ENCODE measurements at regions not wholly inside any gene's neighbourhood (a gene's known extent, or its start where the extent isn't known, plus 50 kb on each side); places are given as distances from the start of the nearest gene placed in this dataset.

DNA sequence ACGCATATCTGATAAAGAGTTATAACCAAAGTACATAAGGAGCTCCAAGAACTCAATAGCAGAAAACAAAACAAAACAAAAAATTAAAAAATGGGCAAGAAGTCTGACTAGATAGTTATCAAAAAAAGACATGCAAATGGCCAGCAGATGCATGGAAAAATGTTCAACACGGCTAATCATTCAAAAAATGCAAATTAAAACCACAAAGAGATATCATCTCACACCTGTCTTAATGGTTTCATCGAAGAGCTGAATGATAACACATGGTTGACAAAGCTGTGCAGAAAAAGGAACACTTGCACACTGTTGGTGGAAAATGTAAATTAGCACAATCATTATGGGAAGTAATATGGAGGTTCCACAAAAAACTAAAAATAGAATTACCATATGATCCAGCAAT lies 751.3 kb upstream of the POU3F3 start:
- Histone ChIP-seq H4K20me1 (replicated peaks; ENCODE audit: insufficient read depth) (no peaks in the 10 kb centered on the region), H3K4me2 (no peak overlapping the region), H3K79me2 (replicated peaks; ENCODE audit: insufficient read depth) (no peaks in the 10 kb centered on the region), H3K36me3 (ENCODE audit: insufficient read depth) (no peaks in the 10 kb centered on the region), H3K9me2 (ENCODE audit: insufficient read depth) (no peaks in the 10 kb centered on the region), H3K4me3 (no peak overlapping the region), H2AFZ (no peak overlapping the region), H3K27me3 (ENCODE audit: insufficient read depth) (no peaks in the 10 kb centered on the region), H3F3A (replicated peaks; ENCODE audit: low read depth) (no peaks in the 10 kb centered on the region), H3K27ac (ENCODE audit: low read depth) (no peak overlapping the region), H3K4me1 (ENCODE audit: insufficient read depth) (no peaks in the 10 kb centered on the region)
- TF ChIP-seq ZNF462 (CRISPR knock-in tag; IDR thresholded peaks at IDR 0.05) (no peak), JUNB (IDR thresholded peaks at IDR 0.05; ENCODE audit: unreplicated experiment) (no peak), ZNF114 (CRISPR knock-in tag; IDR thresholded peaks at IDR 0.05) (no peak), POLR2AphosphoS5 (IDR thresholded peaks at IDR 0.05; ENCODE audit: low read depth) (no peak), EZH2phosphoT487 (IDR thresholded peaks at IDR 0.05; ENCODE audit: unreplicated experiment) (no peak), NANOG (IDR thresholded peaks at IDR 0.05; ENCODE audit: borderline replicate concordance) (no peak), EZH2 (IDR thresholded peaks at IDR 0.05; ENCODE audit: low read depth, unreplicated experiment) (no peak), REST (IDR thresholded peaks at IDR 0.05; ENCODE audit: unreplicated experiment) (no peak), STAT1 (IDR thresholded peaks at IDR 0.05; ENCODE audit: unreplicated experiment) (no peak), CREB1 (CRISPR knock-in tag; IDR thresholded peaks at IDR 0.05; ENCODE audit: low read depth) (no peak)
- TF ChIP-seq, protein P1, sequence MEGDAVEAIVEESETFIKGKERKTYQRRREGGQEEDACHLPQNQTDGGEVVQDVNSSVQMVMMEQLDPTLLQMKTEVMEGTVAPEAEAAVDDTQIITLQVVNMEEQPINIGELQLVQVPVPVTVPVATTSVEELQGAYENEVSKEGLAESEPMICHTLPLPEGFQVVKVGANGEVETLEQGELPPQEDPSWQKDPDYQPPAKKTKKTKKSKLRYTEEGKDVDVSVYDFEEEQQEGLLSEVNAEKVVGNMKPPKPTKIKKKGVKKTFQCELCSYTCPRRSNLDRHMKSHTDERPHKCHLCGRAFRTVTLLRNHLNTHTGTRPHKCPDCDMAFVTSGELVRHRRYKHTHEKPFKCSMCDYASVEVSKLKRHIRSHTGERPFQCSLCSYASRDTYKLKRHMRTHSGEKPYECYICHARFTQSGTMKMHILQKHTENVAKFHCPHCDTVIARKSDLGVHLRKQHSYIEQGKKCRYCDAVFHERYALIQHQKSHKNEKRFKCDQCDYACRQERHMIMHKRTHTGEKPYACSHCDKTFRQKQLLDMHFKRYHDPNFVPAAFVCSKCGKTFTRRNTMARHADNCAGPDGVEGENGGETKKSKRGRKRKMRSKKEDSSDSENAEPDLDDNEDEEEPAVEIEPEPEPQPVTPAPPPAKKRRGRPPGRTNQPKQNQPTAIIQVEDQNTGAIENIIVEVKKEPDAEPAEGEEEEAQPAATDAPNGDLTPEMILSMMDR (conservative IDR thresholded peaks at IDR 0.05; ENCODE audit: low read depth in 2 of 2), result no peak
- TF ChIP-seq, protein P2, sequence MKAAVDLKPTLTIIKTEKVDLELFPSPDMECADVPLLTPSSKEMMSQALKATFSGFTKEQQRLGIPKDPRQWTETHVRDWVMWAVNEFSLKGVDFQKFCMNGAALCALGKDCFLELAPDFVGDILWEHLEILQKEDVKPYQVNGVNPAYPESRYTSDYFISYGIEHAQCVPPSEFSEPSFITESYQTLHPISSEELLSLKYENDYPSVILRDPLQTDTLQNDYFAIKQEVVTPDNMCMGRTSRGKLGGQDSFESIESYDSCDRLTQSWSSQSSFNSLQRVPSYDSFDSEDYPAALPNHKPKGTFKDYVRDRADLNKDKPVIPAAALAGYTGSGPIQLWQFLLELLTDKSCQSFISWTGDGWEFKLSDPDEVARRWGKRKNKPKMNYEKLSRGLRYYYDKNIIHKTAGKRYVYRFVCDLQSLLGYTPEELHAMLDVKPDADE (IDR thresholded peaks at IDR 0.05), result no peak
- Mint-ChIP-seq H3K4me3 (no peak overlapping the region), H3K4me1 (no peaks in the 10 kb centered on the region), H3K36me3 (ENCODE audit: low read depth) (no peaks in the 10 kb centered on the region), H3K27me3 (ENCODE audit: insufficient read depth, low read depth, poor library complexity) (no peaks in the 10 kb centered on the region), H3K27ac (no peak overlapping the region), H3K9me3 (no peaks in the 10 kb centered on the region)
- no peak for ATAC-seq
- no peak for DNase-seq (ENCODE audit: low spot score)
